GM19452 (cell line): ENCODE measurements at regions not wholly inside any gene's neighbourhood (a gene's known extent, or its start where the extent isn't known, plus 50 kb on each side); places are given as distances from the start of the nearest gene placed in this dataset.

ENCODE experiments used
- ATAC-seq: cut with Tn5 transposase; IDR thresholded peaks from one replicate; pipeline ENCODE4 v1.9.1; 2021; ENCODE audit not compliant: unreplicated experiment

GRCh38 chr2:228864131-228864530 lies 407.0 kb downstream of the PID1 start:
- no peak for ATAC-seq

- no peak for ATAC-seq
Measured at GRCh38 chr2:228860601-228861285, 410.3 kb downstream of the PID1 start.

GRCh38 chr2:228853151-228853550 lies 417.9 kb downstream of the PID1 start:
- ATAC-seq: no peak

- ATAC-seq: no peak
Measured at GRCh38 chr2:228848638-228849037, 422.4 kb downstream of the PID1 start.

- ATAC-seq: no peak
Measured at GRCh38 chr2:228847684-228848083, 423.4 kb downstream of the PID1 start.

GRCh38 chr2:228846161-228846560 lies 424.9 kb downstream of the PID1 start:
- no peak for ATAC-seq

GRCh38 chr2:228845162-228845925 lies 425.7 kb downstream of the PID1 start:
- no peak for ATAC-seq

- ATAC-seq: no peak
Measured at GRCh38 chr2:228841877-228842276, 429.2 kb downstream of the PID1 start.

GRCh38 chr2:228841475-228841874 lies 429.6 kb downstream of the PID1 start:
- ATAC-seq: no peak

- ATAC-seq: no peak
Measured at GRCh38 chr2:228840743-228841114, 430.4 kb downstream of the PID1 start.

GRCh38 chr2:228840113-228840742 lies 430.9 kb downstream of the PID1 start:
- no peak for ATAC-seq

- ATAC-seq: no peak
Measured at GRCh38 chr2:228839421-228839876, 431.6 kb downstream of the PID1 start.

- no peak for ATAC-seq
Measured at GRCh38 chr2:228838819-228839218, 432.3 kb downstream of the PID1 start.

- ATAC-seq: no peak
Measured at GRCh38 chr2:228828397-228828796, 442.7 kb downstream of the PID1 start.

GRCh38 chr2:228827056-228827700 lies 443.9 kb downstream of the PID1 start:
- no peak for ATAC-seq

- no peak for ATAC-seq
Measured at GRCh38 chr2:228819701-228820100, 451.4 kb downstream of the PID1 start.

- ATAC-seq: no peak
Measured at GRCh38 chr2:228802181-228803071, 468.7 kb downstream of the PID1 start.

- ATAC-seq: no peak
Measured at GRCh38 chr2:228801451-228801850, 469.6 kb downstream of the PID1 start.

- no peak for ATAC-seq
Measured at GRCh38 chr2:228799208-228799588, 471.9 kb downstream of the PID1 start.

- ATAC-seq: no peak
Measured at GRCh38 chr2:228798458-228799207, 472.5 kb downstream of the PID1 start.
